Activated naive CD4-positive, alpha-beta T cell treated with anti-CD3 and anti-CD28 coated beads for 36 hours (primary cell): ENCODE measurements at regions not wholly inside any gene's neighbourhood (a gene's known extent, or its start where the extent isn't known, plus 50 kb on each side); places are given as distances from the start of the nearest gene placed in this dataset.
"Not testable (repeated sequence)": the region's sequence is repeated elsewhere in the genome, so short reads cannot be mapped to it uniquely, and the experiment has no call there.

Experiments used
- CTCF ChIA-PET: fragments of 350-600 bp; sonication (Branson Sonifier 250); formaldehyde crosslinking; loops from one replicate; lab custom pipeline; 2021; ENCODE audit warnings: antibody characterized with exemption; lab: Charles Lee
- DNase-seq: peaks from one replicate; pipeline ENCODE4 v3.0.0-alpha.2; 2020
- H3K27ac Mint-ChIP-seq: one replicate; pipeline ENCODE4 v1.8.0; 2021; ENCODE audit warnings: mild to moderate bottlenecking, mixed read lengths
- H3K27me3 Mint-ChIP-seq: one replicate; pipeline ENCODE4 v1.8.0; 2021; ENCODE audit warnings: low read depth, mixed read lengths
- H3K36me3 Mint-ChIP-seq: one replicate; pipeline ENCODE4 v1.8.0; 2021; ENCODE audit warnings: low read depth, mixed read lengths
- H3K4me1 Mint-ChIP-seq: one replicate; pipeline ENCODE4 v1.8.0; 2021; ENCODE audit warnings: low read depth, mixed read lengths
- H3K4me3 Mint-ChIP-seq: one replicate; pipeline ENCODE4 v1.8.0; 2021; ENCODE audit warnings: mild to moderate bottlenecking, moderate library complexity, mixed read lengths
- H3K9me3 Mint-ChIP-seq: one replicate; pipeline ENCODE4 v1.8.0; 2021; ENCODE audit warnings: mixed read lengths
- intact Hi-C: fragments of 100-400 bp; cut with micrococcal nuclease; formaldehyde crosslinking; loops from one replicate; pipeline ENCODE4 v1.15.1; 2023

- peaks cover 4% of the 10 kb centered on the region for H3K9me3 Mint-ChIP-seq
- H3K36me3 Mint-ChIP-seq = no peaks in the 10 kb centered on the region
- CTCF ChIA-PET = no interaction called here
- H3K4me1 Mint-ChIP-seq = no peaks in the 10 kb centered on the region
- DNase-seq = no peak
- H3K27ac Mint-ChIP-seq = no peak overlapping the region
- no peak overlapping the region for H3K4me3 Mint-ChIP-seq
- intact Hi-C loops = no loop called here
- no peaks in the 10 kb centered on the region for H3K27me3 Mint-ChIP-seq
Measured at GRCh38 chr5:12557012-12557411, 652.8 kb upstream of the CTNND2 start.

- CTCF ChIA-PET = no interaction called here
- Mint-ChIP-seq H3K9me3 (peaks cover 9% of the 10 kb centered on the region), H3K4me1 (no peaks in the 10 kb centered on the region), H3K36me3 (no peaks in the 10 kb centered on the region), H3K4me3 (no peak overlapping the region), H3K27me3 (no peaks in the 10 kb centered on the region), H3K27ac (no peak overlapping the region)
- intact Hi-C loops = no loop called here
- no peak for DNase-seq
Measured at GRCh38 chr5:12526113-12526512, 621.9 kb upstream of the CTNND2 start.

GRCh38 chr5:12522116-12522515, 617.9 kb upstream of the CTNND2 start:
- CTCF ChIA-PET = no interaction called here
- DNase-seq = no peak
- Mint-ChIP-seq H3K36me3 (no peaks in the 10 kb centered on the region), H3K9me3 (peaks cover 15% of the 10 kb centered on the region), H3K4me3 (no peak overlapping the region), H3K4me1 (no peaks in the 10 kb centered on the region), H3K27ac (no peak overlapping the region), H3K27me3 (no peaks in the 10 kb centered on the region)
- intact Hi-C loops = no loop called here

- intact Hi-C loops, H3K27ac Mint-ChIP-seq, CTCF ChIA-PET, H3K36me3 Mint-ChIP-seq, H3K4me1 Mint-ChIP-seq, DNase-seq, H3K4me3 Mint-ChIP-seq, H3K27me3 Mint-ChIP-seq: not testable (repeated sequence)
- peaks cover 26% of the 10 kb centered on the region for H3K9me3 Mint-ChIP-seq
Measured at GRCh38 chr5:12504983-12505382, 600.7 kb upstream of the CTNND2 start.

- intact Hi-C loops = no loop called here
- CTCF ChIA-PET = no interaction called here
- no peaks in the 10 kb centered on the region for H3K4me1 Mint-ChIP-seq
Measured at GRCh38 chr5:12488161-12488560, 583.9 kb upstream of the CTNND2 start.

GRCh38 chr5:12480487-12480886, 576.2 kb upstream of the CTNND2 start:
- Mint-ChIP-seq H3K4me1 (no peaks in the 10 kb centered on the region), H3K4me3 (no peak overlapping the region), H3K36me3 (no peaks in the 10 kb centered on the region), H3K27ac (no peak overlapping the region), H3K27me3 (no peaks in the 10 kb centered on the region), H3K9me3 (peaks cover 7% of the 10 kb centered on the region)
- intact Hi-C loops = no loop called here
- CTCF ChIA-PET = no interaction called here
- no peak for DNase-seq

More at GRCh38 chr5:12488161-12488560, 583.9 kb upstream of the CTNND2 start:
- DNase-seq = no peak
- H3K4me3 Mint-ChIP-seq = no peak overlapping the region
- H3K9me3 Mint-ChIP-seq = peaks cover 9% of the 10 kb centered on the region
- H3K27ac Mint-ChIP-seq = no peak overlapping the region
- no peaks in the 10 kb centered on the region for H3K27me3 Mint-ChIP-seq
- no peaks in the 10 kb centered on the region for H3K36me3 Mint-ChIP-seq

GRCh38 chr5:12477554-12477953, 573.3 kb upstream of the CTNND2 start:
- Mint-ChIP-seq H3K36me3 (no peaks in the 10 kb centered on the region), H3K27ac (no peak overlapping the region), H3K4me3 (no peak overlapping the region), H3K9me3 (peaks cover 4% of the 10 kb centered on the region), H3K27me3 (no peaks in the 10 kb centered on the region), H3K4me1 (no peaks in the 10 kb centered on the region)
- CTCF ChIA-PET = no interaction called here
- intact Hi-C loops = no loop called here
- no peak for DNase-seq

- no peaks in the 10 kb centered on the region for H3K4me1 Mint-ChIP-seq
- DNase-seq = no peak
- no peak overlapping the region for H3K27ac Mint-ChIP-seq
- intact Hi-C loops = no loop called here
- H3K4me3 Mint-ChIP-seq = no peak overlapping the region
- no peaks in the 10 kb centered on the region for H3K36me3 Mint-ChIP-seq
- no peaks in the 10 kb centered on the region for H3K27me3 Mint-ChIP-seq
- CTCF ChIA-PET = no interaction called here
- peaks cover 21% of the 10 kb centered on the region for H3K9me3 Mint-ChIP-seq
Measured at GRCh38 chr5:12467799-12468198, 563.6 kb upstream of the CTNND2 start.

GRCh38 chr5:12460493-12461261, 556.4 kb upstream of the CTNND2 start:
- DNase-seq = no peak
- CTCF ChIA-PET = no interaction called here
- intact Hi-C loops = no loop called here
- H3K36me3 Mint-ChIP-seq = no peaks in the 10 kb centered on the region
- no peak overlapping the region for H3K27ac Mint-ChIP-seq
- no peaks in the 10 kb centered on the region for H3K4me1 Mint-ChIP-seq
- no peaks in the 10 kb centered on the region for H3K27me3 Mint-ChIP-seq
- H3K9me3 Mint-ChIP-seq = peaks cover 10% of the 10 kb centered on the region
- no peak overlapping the region for H3K4me3 Mint-ChIP-seq

- H3K4me1 Mint-ChIP-seq = no peaks in the 10 kb centered on the region
- H3K27me3 Mint-ChIP-seq = no peaks in the 10 kb centered on the region
- H3K36me3 Mint-ChIP-seq = no peaks in the 10 kb centered on the region
- H3K27ac Mint-ChIP-seq = no peak overlapping the region
- H3K9me3 Mint-ChIP-seq = peaks cover 10% of the 10 kb centered on the region
- no peak for DNase-seq
- no peak overlapping the region for H3K4me3 Mint-ChIP-seq
- intact Hi-C loops = no loop called here
- CTCF ChIA-PET = no interaction called here
Measured at GRCh38 chr5:12459326-12459725, 555.1 kb upstream of the CTNND2 start.

GRCh38 chr5:12419075-12419474, 514.8 kb upstream of the CTNND2 start:
- Mint-ChIP-seq H3K4me1 (no peaks in the 10 kb centered on the region), H3K36me3 (no peaks in the 10 kb centered on the region), H3K27ac (no peak overlapping the region), H3K27me3 (no peaks in the 10 kb centered on the region), H3K9me3 (peaks cover 8% of the 10 kb centered on the region), H3K4me3 (no peak overlapping the region)
- DNase-seq = no peak
- CTCF ChIA-PET = no interaction called here
- intact Hi-C loops = no loop called here

GRCh38 chr5:12413585-12413984, 509.3 kb upstream of the CTNND2 start:
- H3K27me3 Mint-ChIP-seq = no peaks in the 10 kb centered on the region
- no peak overlapping the region for H3K4me3 Mint-ChIP-seq
- CTCF ChIA-PET = no interaction called here
- no peaks in the 10 kb centered on the region for H3K4me1 Mint-ChIP-seq
- intact Hi-C loops = no loop called here
- H3K9me3 Mint-ChIP-seq = peaks cover 4% of the 10 kb centered on the region
- H3K36me3 Mint-ChIP-seq = no peaks in the 10 kb centered on the region
- no peak for DNase-seq
- H3K27ac Mint-ChIP-seq = no peak overlapping the region

- Mint-ChIP-seq H3K4me1 (no peaks in the 10 kb centered on the region), H3K36me3 (no peaks in the 10 kb centered on the region), H3K9me3 (peaks cover 4% of the 10 kb centered on the region), H3K4me3 (no peak overlapping the region), H3K27ac (no peak overlapping the region), H3K27me3 (no peaks in the 10 kb centered on the region)
- no peak for DNase-seq
- CTCF ChIA-PET = no interaction called here
- intact Hi-C loops = no loop called here
Measured at GRCh38 chr5:12413075-12413474, 508.8 kb upstream of the CTNND2 start.
